ENCODE measurements at regions not wholly inside any gene's neighbourhood (a gene's known extent, or its start where the extent isn't known, plus 50 kb on each side); places are given as distances from the start of the nearest gene placed in this dataset.

- DNase-seq, result no peak
Observed at GRCh38 chr1:34618381-34618780, 136.5 kb upstream of the GJB5 start.

GRCh38 chr1:34619256-34619655 lies 135.6 kb upstream of the GJB5 start:
- no peak for DNase-seq

- DNase-seq, result no peak
Observed at GRCh38 chr1:34621916-34622315, 132.9 kb upstream of the GJB5 start.

- DNase-seq, result peak in 1 of 2 donors; percentile 23
Observed at GRCh38 chr1:34625521-34626015, 129.3 kb upstream of the GJB5 start.

- no peak for DNase-seq
Observed at GRCh38 chr1:34627465-34628240, 127.2 kb upstream of the GJB5 start.

GRCh38 chr1:34631126-34631525 lies 123.7 kb upstream of the GJB5 start:
- no peak for DNase-seq

GRCh38 chr1:34639701-34640100 lies 115.1 kb upstream of the GJB5 start:
- DNase-seq, result no peak

- no peak for DNase-seq
Observed at GRCh38 chr1:34640654-34641401, 114.0 kb upstream of the GJB5 start.

GRCh38 chr1:34642679-34643078 lies 112.2 kb upstream of the GJB5 start:
- no peak for DNase-seq

GRCh38 chr1:34645109-34645688 lies 109.6 kb upstream of the GJB5 start:
- no peak for DNase-seq

GRCh38 chr1:34645919-34646318 lies 108.9 kb upstream of the GJB5 start:
- no peak for DNase-seq

GRCh38 chr1:34648501-34648900 lies 106.3 kb upstream of the GJB5 start:
- DNase-seq, result no peak

GRCh38 chr1:34650090-34650489 lies 104.8 kb upstream of the GJB5 start:
- no peak for DNase-seq

- DNase-seq, result no peak
Observed at GRCh38 chr1:34650800-34651199, 104.0 kb upstream of the GJB5 start.

GRCh38 chr1:34653110-34653509 lies 101.7 kb upstream of the GJB5 start:
- DNase-seq, result no peak

- no peak for DNase-seq
Observed at GRCh38 chr1:34655206-34655874, 99.5 kb upstream of the GJB5 start.

- DNase-seq, result no peak
Observed at GRCh38 chr1:34655875-34656240, 99.0 kb upstream of the GJB5 start.

GRCh38 chr1:34656299-34656698 lies 98.5 kb upstream of the GJB5 start:
- no peak for DNase-seq

GRCh38 chr1:34656731-34657130 lies 98.1 kb upstream of the GJB5 start:
- no peak for DNase-seq

GRCh38 chr1:34657266-34657665 lies 97.6 kb upstream of the GJB5 start:
- no peak for DNase-seq

- DNase-seq, result no peak
Observed at GRCh38 chr1:34657849-34658248, 97.0 kb upstream of the GJB5 start.

GRCh38 chr1:34663031-34663430 lies 91.8 kb upstream of the GJB5 start:
- no peak for DNase-seq

GRCh38 chr1:34668063-34668462 lies 86.8 kb upstream of the GJB5 start:
- DNase-seq, result no peak
